GM12891 (cell line): ENCODE measurements at regions not wholly inside any gene's neighbourhood (a gene's known extent, or its start where the extent isn't known, plus 50 kb on each side); places are given as distances from the start of the nearest gene placed in this dataset.
"Not testable (repeated sequence)": the region's sequence is repeated elsewhere in the genome, so short reads cannot be mapped to it uniquely, and the experiment has no call there.

Experiments used
- POLR2A ChIP-seq: IDR thresholded peaks from 2 replicates; pipeline ENCODE4 v1.6.1; 2011; ENCODE audit warnings: low read depth, low read length, control low read depth
- POLR2AphosphoS5 ChIP-seq: IDR thresholded peaks from 2 replicates; pipeline ENCODE4 v1.6.1; 2011; ENCODE audit warnings: low read depth, low read length, control low read depth

GRCh38 chr5:62233083-62234046 lies 72.6 kb upstream of the KIF2A start:
- TF ChIP-seq POLR2A, POLR2AphosphoS5: not testable (repeated sequence)
